ENCODE measurements at regions not wholly inside any gene's neighbourhood (a gene's known extent, or its start where the extent isn't known, plus 50 kb on each side); places are given as distances from the start of the nearest gene placed in this dataset.

GRCh38 chr5:24325306-24325832, 319.4 kb downstream of the CDH10 start:
- Mint-ChIP-seq H3K27ac (no peak overlapping the region), H3K4me1 (ENCODE audit: low read depth) (no peaks in the 10 kb centered on the region), H3K9me3 (peaks cover 22% of the 10 kb centered on the region), H3K4me3 (no peak overlapping the region), H3K36me3 (no peaks in the 10 kb centered on the region), H3K27me3 (no peaks in the 10 kb centered on the region)
- CTCF ChIA-PET = no interaction called here
- DNase-seq = no peak
- intact Hi-C loops (cut with micrococcal nuclease) = no loop called here
- POLR2A ChIA-PET = no interaction called here

GRCh38 chr5:24331531-24331930, 313.2 kb downstream of the CDH10 start:
- no peak for DNase-seq
- intact Hi-C loops (cut with micrococcal nuclease) = no loop called here
- CTCF ChIA-PET = no interaction called here
- no peaks in the 10 kb centered on the region for H3K27me3 Mint-ChIP-seq
- H3K27ac Mint-ChIP-seq = no peak overlapping the region
- H3K36me3 Mint-ChIP-seq = no peaks in the 10 kb centered on the region
- H3K4me3 Mint-ChIP-seq = no peak overlapping the region
- no peaks in the 10 kb centered on the region for H3K4me1 Mint-ChIP-seq (ENCODE audit: low read depth)
- POLR2A ChIA-PET = no interaction called here
- H3K9me3 Mint-ChIP-seq = peaks cover 28% of the 10 kb centered on the region

GRCh38 chr5:24347158-24347557, 297.6 kb downstream of the CDH10 start:
- DNase-seq = no peak
- Mint-ChIP-seq H3K4me1 (ENCODE audit: low read depth) (no peaks in the 10 kb centered on the region), H3K27ac (no peak overlapping the region), H3K4me3 (no peak overlapping the region), H3K9me3 (peaks cover 14% of the 10 kb centered on the region), H3K27me3 (no peaks in the 10 kb centered on the region), H3K36me3 (no peaks in the 10 kb centered on the region)
- intact Hi-C loops (cut with micrococcal nuclease) = no loop called here
- CTCF ChIA-PET = no interaction called here
- POLR2A ChIA-PET = no interaction called here

GRCh38 chr5:24351285-24351684, 293.5 kb downstream of the CDH10 start:
- no peak overlapping the region for H3K27ac Mint-ChIP-seq
- POLR2A ChIA-PET = no interaction called here
- H3K9me3 Mint-ChIP-seq = peaks cover 16% of the 10 kb centered on the region

GRCh38 chr5:24353016-24353415, 291.8 kb downstream of the CDH10 start:
- Mint-ChIP-seq H3K36me3 (no peaks in the 10 kb centered on the region), H3K27me3 (no peaks in the 10 kb centered on the region), H3K27ac (no peak overlapping the region), H3K4me1 (ENCODE audit: low read depth) (no peaks in the 10 kb centered on the region), H3K4me3 (no peak overlapping the region), H3K9me3 (peaks cover 12% of the 10 kb centered on the region)
- no peak for DNase-seq
- intact Hi-C loops (cut with micrococcal nuclease) = no loop called here
- ChIA-PET POLR2A (no interaction called here), CTCF (no interaction called here)

More at GRCh38 chr5:24351285-24351684, 293.5 kb downstream of the CDH10 start:
- intact Hi-C loops (cut with micrococcal nuclease) = no loop called here
- CTCF ChIA-PET = no interaction called here
- H3K27me3 Mint-ChIP-seq = no peaks in the 10 kb centered on the region
- no peak for DNase-seq
- no peak overlapping the region for H3K4me3 Mint-ChIP-seq
- H3K36me3 Mint-ChIP-seq = no peaks in the 10 kb centered on the region
- H3K4me1 Mint-ChIP-seq (ENCODE audit: low read depth) = no peaks in the 10 kb centered on the region

- DNase-seq = no peak
- H3K4me1 Mint-ChIP-seq (ENCODE audit: low read depth) = no peaks in the 10 kb centered on the region
- POLR2A ChIA-PET = no interaction called here
- CTCF ChIA-PET = no interaction called here
- no peak overlapping the region for H3K27ac Mint-ChIP-seq
- H3K4me3 Mint-ChIP-seq = no peak overlapping the region
- intact Hi-C loops (cut with micrococcal nuclease) = no loop called here
- H3K27me3 Mint-ChIP-seq = no peaks in the 10 kb centered on the region
- H3K9me3 Mint-ChIP-seq = peaks cover 12% of the 10 kb centered on the region
- H3K36me3 Mint-ChIP-seq = no peaks in the 10 kb centered on the region
Measured at GRCh38 chr5:24353611-24354010, 291.2 kb downstream of the CDH10 start.

GRCh38 chr5:24363789-24364481, 280.8 kb downstream of the CDH10 start:
- no peak for DNase-seq
- no peaks in the 10 kb centered on the region for H3K27me3 Mint-ChIP-seq
- no peak overlapping the region for H3K27ac Mint-ChIP-seq
- ChIA-PET POLR2A (no interaction called here), CTCF (no interaction called here)
- no peaks in the 10 kb centered on the region for H3K4me1 Mint-ChIP-seq (ENCODE audit: low read depth)
- no peak overlapping the region for H3K4me3 Mint-ChIP-seq
- H3K36me3 Mint-ChIP-seq = no peaks in the 10 kb centered on the region
- intact Hi-C loops (cut with micrococcal nuclease) = no loop called here
- peaks cover 30% of the 10 kb centered on the region for H3K9me3 Mint-ChIP-seq

GRCh38 chr5:24364711-24365110, 280.1 kb downstream of the CDH10 start:
- no peak overlapping the region for H3K27ac Mint-ChIP-seq
- POLR2A ChIA-PET = no interaction called here
- CTCF ChIA-PET = no interaction called here
- H3K27me3 Mint-ChIP-seq = no peaks in the 10 kb centered on the region
- no peak for DNase-seq
- intact Hi-C loops (cut with micrococcal nuclease) = no loop called here
- no peaks in the 10 kb centered on the region for H3K36me3 Mint-ChIP-seq
- peaks cover 30% of the 10 kb centered on the region for H3K9me3 Mint-ChIP-seq
- no peaks in the 10 kb centered on the region for H3K4me1 Mint-ChIP-seq (ENCODE audit: low read depth)
- H3K4me3 Mint-ChIP-seq = no peak overlapping the region

- ChIA-PET POLR2A (no interaction called here), CTCF (no interaction called here)
- H3K9me3 Mint-ChIP-seq = peaks cover 30% of the 10 kb centered on the region
- H3K27ac Mint-ChIP-seq = no peak overlapping the region
- H3K4me3 Mint-ChIP-seq = no peak overlapping the region
- DNase-seq = no peak
- intact Hi-C loops (cut with micrococcal nuclease) = no loop called here
- no peaks in the 10 kb centered on the region for H3K36me3 Mint-ChIP-seq
- no peaks in the 10 kb centered on the region for H3K4me1 Mint-ChIP-seq (ENCODE audit: low read depth)
- H3K27me3 Mint-ChIP-seq = no peaks in the 10 kb centered on the region
Measured at GRCh38 chr5:24365406-24365805, 279.4 kb downstream of the CDH10 start.

- Mint-ChIP-seq H3K36me3 (no peaks in the 10 kb centered on the region), H3K27me3 (no peaks in the 10 kb centered on the region), H3K27ac (no peak overlapping the region), H3K4me3 (no peak overlapping the region), H3K9me3 (peaks cover 21% of the 10 kb centered on the region), H3K4me1 (ENCODE audit: low read depth) (no peaks in the 10 kb centered on the region)
- intact Hi-C loops (cut with micrococcal nuclease) = no loop called here
- no peak for DNase-seq
- POLR2A ChIA-PET = no interaction called here
- CTCF ChIA-PET = no interaction called here
Measured at GRCh38 chr5:24367216-24367615, 277.6 kb downstream of the CDH10 start.

- Mint-ChIP-seq H3K9me3 (peaks cover 17% of the 10 kb centered on the region), H3K4me1 (ENCODE audit: low read depth) (no peaks in the 10 kb centered on the region), H3K27me3 (no peaks in the 10 kb centered on the region), H3K36me3 (no peaks in the 10 kb centered on the region), H3K27ac (no peak overlapping the region), H3K4me3 (no peak overlapping the region)
- intact Hi-C loops (cut with micrococcal nuclease) = no loop called here
- ChIA-PET POLR2A (no interaction called here), CTCF (no interaction called here)
- no peak for DNase-seq
Measured at GRCh38 chr5:24368115-24368514, 276.7 kb downstream of the CDH10 start.

GRCh38 chr5:24376210-24376609, 268.6 kb downstream of the CDH10 start:
- Mint-ChIP-seq H3K4me3 (no peak overlapping the region), H3K27ac (no peak overlapping the region), H3K27me3 (no peaks in the 10 kb centered on the region), H3K9me3 (peaks cover 13% of the 10 kb centered on the region), H3K36me3 (no peaks in the 10 kb centered on the region), H3K4me1 (ENCODE audit: low read depth) (no peaks in the 10 kb centered on the region)
- DNase-seq = no peak
- intact Hi-C loops (cut with micrococcal nuclease) = no loop called here
- ChIA-PET POLR2A (no interaction called here), CTCF (no interaction called here)

- H3K4me3 Mint-ChIP-seq = no peak overlapping the region
- no peaks in the 10 kb centered on the region for H3K27me3 Mint-ChIP-seq
- H3K4me1 Mint-ChIP-seq (ENCODE audit: low read depth) = no peaks in the 10 kb centered on the region
- ChIA-PET CTCF (no interaction called here), POLR2A (no interaction called here)
- H3K9me3 Mint-ChIP-seq = peaks cover 13% of the 10 kb centered on the region
- H3K36me3 Mint-ChIP-seq = no peaks in the 10 kb centered on the region
- DNase-seq = no peak
- intact Hi-C loops (cut with micrococcal nuclease) = no loop called here
- H3K27ac Mint-ChIP-seq = no peak overlapping the region
Measured at GRCh38 chr5:24376616-24377015, 268.2 kb downstream of the CDH10 start.

All from activated CD4-positive, alpha-beta memory T cell treated with anti-CD3 and anti-CD28 coated beads for 36 hours (primary cell).